ENCODE measurements at regions not wholly inside any gene's neighbourhood (a gene's known extent, or its start where the extent isn't known, plus 50 kb on each side); places are given as distances from the start of the nearest gene placed in this dataset.

DNA sequence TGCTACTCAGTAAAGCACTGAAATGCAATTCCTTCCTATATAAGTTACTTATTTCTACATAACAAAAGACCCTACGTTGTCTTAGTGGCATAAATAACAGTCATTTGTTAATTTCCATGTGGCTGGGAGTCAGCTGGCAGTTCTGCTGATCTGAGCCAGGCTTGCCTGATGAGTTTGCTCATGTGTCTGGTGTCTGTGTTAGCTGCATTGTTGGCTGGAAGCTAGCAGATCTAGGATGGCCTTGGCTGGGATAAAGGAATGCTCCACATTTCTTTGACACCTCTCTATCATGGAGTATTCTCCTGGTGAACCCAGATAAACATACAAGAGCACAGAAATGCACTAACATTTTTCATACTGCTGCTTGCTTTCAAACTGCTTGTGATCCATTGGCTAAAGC is 264.4 kb upstream of the MON1B start:
- H3K36me3 Mint-ChIP-seq = no peaks in the 10 kb centered on the region
- H3K27ac Mint-ChIP-seq = no peak overlapping the region
- no peak for DNase-seq
- H3K4me3 Mint-ChIP-seq = no peak overlapping the region
- ATAC-seq (ENCODE audit: low read depth) = no peak
- no peaks in the 10 kb centered on the region for H3K4me1 Mint-ChIP-seq
- H3K9me3 Mint-ChIP-seq = peaks cover 3% of the 10 kb centered on the region
- POLR2A ChIA-PET = no interaction called here
- no peaks in the 10 kb centered on the region for H3K27me3 Mint-ChIP-seq

DNA sequence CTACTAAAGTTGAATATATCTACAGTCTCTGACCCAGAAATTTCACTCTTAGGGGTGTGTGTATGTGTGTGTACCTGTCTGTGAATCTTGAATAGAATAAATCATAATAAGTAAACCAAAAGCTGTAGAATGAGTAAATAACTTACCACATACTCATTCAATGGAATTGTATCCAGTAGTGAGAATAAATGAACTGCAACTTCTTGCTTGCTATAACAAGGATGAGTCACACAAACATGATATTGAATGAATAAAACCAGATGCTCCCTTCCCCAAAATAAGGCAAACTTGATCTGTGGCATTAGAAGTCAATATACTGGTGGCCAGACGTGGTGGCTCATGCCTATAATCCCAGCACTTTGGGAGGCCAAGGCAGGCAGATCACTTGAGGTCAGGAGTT is 259.8 kb upstream of the MON1B start:
- Mint-ChIP-seq H3K4me3 (no peak overlapping the region), H3K4me1 (no peaks in the 10 kb centered on the region), H3K27me3 (no peaks in the 10 kb centered on the region), H3K36me3 (no peaks in the 10 kb centered on the region), H3K27ac (no peak overlapping the region), H3K9me3 (peaks cover 1% of the 10 kb centered on the region)
- DNase-seq (no peak), ATAC-seq (ENCODE audit: low read depth) (no peak)
- POLR2A ChIA-PET = no interaction called here

DNA sequence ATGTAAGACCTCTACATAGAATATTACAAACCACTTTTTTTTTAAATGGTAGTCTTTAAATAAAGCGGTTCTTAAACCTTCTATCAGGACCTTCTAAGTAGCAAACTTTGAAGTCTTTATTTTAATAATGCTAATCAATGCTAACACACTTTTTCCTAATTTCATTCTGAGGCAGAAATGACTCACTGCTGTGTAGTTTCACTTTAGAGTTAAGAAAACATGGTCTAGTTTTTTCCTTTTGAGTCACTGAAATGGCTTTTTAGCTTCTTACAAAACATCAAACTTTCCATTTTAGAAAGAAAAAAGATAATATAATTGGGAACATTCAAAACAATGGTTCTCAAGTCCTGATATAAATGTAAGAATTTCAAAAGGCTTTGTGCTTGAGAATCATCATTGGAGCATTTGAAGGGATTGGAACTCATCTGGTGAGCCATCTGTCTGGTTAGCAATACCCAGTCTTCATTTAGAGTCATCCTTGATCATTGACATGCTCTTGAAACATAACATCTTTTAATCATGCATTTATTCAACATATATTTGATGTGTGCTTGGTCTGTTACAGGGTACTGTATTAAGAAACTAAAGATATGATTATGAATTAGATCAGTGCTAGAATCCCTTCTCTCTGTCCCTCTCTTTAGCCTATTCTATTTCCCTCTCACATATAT is 258.3 kb upstream of the MON1B start:
- no peak for ATAC-seq (ENCODE audit: low read depth)
- H3K4me1 Mint-ChIP-seq = no peaks in the 10 kb centered on the region
- H3K27me3 Mint-ChIP-seq = no peaks in the 10 kb centered on the region
- no peak overlapping the region for H3K27ac Mint-ChIP-seq
- DNase-seq = no peak
- H3K4me3 Mint-ChIP-seq = no peak overlapping the region
- H3K9me3 Mint-ChIP-seq = peaks cover 3% of the 10 kb centered on the region
- no peaks in the 10 kb centered on the region for H3K36me3 Mint-ChIP-seq
- POLR2A ChIA-PET = no interaction called here

DNA sequence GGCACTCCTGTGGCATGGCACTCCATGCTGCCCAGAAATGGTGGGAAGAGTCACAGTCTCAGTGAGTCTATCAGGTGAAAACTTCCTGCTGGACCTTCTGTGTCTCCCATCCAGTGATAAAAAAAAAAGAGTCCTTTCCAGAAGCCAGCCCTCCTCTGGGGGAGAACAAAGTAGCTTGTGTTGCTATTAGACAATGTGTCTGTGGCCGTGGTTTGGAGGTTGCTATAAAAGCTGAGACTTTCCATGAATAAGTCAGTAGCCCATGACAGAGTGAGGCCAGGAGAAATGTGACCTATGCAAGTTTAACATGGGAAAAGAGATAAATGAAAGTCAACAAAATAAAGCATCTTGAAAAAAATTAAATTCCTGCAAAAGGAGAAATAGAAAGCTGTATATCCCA is 250.7 kb upstream of the MON1B start:
- DNase-seq (no peak), ATAC-seq (ENCODE audit: low read depth) (no peak)
- Mint-ChIP-seq H3K27ac (no peak overlapping the region), H3K9me3 (peaks cover 5% of the 10 kb centered on the region), H3K27me3 (no peaks in the 10 kb centered on the region), H3K4me1 (no peaks in the 10 kb centered on the region), H3K4me3 (no peak overlapping the region), H3K36me3 (no peaks in the 10 kb centered on the region)
- POLR2A ChIA-PET = no interaction called here

DNA sequence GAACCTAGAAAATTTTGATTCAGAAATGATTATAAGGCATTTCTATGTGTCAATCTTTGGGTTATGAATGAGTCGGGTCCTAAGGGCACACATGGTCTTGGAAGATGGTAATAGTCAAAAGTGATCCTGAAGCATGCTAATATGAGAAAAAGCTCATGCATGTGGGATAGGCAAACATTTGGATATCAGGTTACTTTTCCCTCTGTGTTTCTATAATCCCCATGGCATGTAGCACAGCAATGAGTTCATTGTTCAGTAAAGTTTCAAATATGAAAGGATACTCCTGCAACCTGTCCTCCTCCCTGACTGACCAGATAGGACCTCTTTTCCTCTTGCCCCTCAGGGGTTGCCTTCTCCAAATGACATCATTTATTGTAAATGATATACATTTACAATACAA is 249.9 kb upstream of the MON1B start:
- no peaks in the 10 kb centered on the region for H3K4me1 Mint-ChIP-seq
- no peaks in the 10 kb centered on the region for H3K27me3 Mint-ChIP-seq
- DNase-seq (no peak), ATAC-seq (ENCODE audit: low read depth) (no peak)
- no peak overlapping the region for H3K4me3 Mint-ChIP-seq
- H3K9me3 Mint-ChIP-seq = peaks cover 5% of the 10 kb centered on the region
- H3K27ac Mint-ChIP-seq = no peak overlapping the region
- no peaks in the 10 kb centered on the region for H3K36me3 Mint-ChIP-seq
- POLR2A ChIA-PET = no interaction called here

DNA sequence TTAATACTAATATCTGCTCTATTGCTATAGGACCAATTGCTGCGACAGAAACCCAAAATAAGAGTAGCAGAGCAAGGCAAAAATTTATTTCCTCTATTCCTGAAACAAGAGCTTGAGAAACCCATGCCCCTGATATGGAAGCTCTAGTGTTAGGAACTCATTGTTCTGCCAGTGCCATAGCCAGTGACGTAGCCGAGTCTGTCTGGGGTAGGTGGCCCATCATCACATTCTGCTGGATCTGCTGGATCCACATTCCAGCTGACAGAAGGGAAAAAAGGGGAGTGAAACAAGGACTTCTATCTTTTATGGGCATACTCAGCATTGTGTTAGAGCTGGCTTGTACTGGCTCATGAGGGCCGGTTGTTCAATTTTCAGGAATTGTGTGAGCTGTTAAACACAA is 248.9 kb upstream of the MON1B start:
- POLR2A ChIA-PET = no interaction called here
- Mint-ChIP-seq H3K36me3 (no peaks in the 10 kb centered on the region), H3K27me3 (no peaks in the 10 kb centered on the region), H3K4me1 (no peaks in the 10 kb centered on the region), H3K9me3 (peaks cover 3% of the 10 kb centered on the region), H3K27ac (no peak overlapping the region), H3K4me3 (no peak overlapping the region)
- ATAC-seq (ENCODE audit: low read depth) = no peak
- DNase-seq = no peak

DNA sequence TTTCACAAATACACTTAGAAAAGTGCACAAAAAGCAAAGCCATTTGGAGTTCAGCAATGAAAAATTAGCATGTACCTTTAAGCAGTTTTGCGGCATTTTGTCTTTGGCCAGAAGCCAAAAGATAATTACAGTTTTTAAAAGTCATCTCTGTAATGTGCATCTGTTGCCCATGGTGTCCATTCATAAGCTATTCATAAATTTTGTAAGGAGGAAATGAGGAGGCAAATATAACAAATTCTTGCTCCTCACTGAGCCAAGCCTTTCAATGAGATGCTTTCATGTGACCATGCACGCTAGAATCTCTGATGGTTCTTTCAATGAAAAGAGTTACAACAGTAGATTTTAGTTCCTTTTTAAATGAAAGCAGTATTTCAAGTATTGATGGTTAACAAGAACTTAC is 247.1 kb upstream of the MON1B start:
- Mint-ChIP-seq H3K4me1 (no peaks in the 10 kb centered on the region), H3K27ac (no peak overlapping the region), H3K9me3 (peaks cover 5% of the 10 kb centered on the region), H3K4me3 (no peak overlapping the region), H3K27me3 (no peaks in the 10 kb centered on the region), H3K36me3 (no peaks in the 10 kb centered on the region)
- POLR2A ChIA-PET = no interaction called here
- ATAC-seq (ENCODE audit: low read depth) (no peak), DNase-seq (no peak)

DNA sequence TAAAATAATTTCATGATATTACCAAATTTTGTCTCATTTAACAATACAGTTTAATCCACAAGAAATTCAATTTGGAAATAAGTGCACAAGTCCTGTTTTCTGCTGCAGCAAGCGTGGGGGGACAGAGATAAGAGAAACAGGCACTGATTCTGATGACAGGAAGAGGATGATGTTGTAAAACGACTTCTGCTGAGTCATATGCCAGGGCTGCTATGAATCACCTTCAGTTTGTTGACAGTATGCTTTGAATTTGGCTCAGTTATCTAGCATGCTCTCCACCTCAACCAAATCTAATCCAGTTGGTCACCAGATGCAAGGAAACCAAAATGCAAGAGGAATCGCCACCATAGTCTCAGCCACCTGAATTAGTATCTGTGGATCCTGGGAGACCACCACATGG is 244.1 kb upstream of the MON1B start:
- Mint-ChIP-seq H3K9me3 (peaks cover 5% of the 10 kb centered on the region), H3K36me3 (no peaks in the 10 kb centered on the region), H3K4me3 (no peak overlapping the region), H3K27me3 (no peaks in the 10 kb centered on the region), H3K27ac (no peak overlapping the region), H3K4me1 (no peaks in the 10 kb centered on the region)
- DNase-seq = no peak
- no peak for ATAC-seq (ENCODE audit: low read depth)
- POLR2A ChIA-PET = no interaction called here

DNA sequence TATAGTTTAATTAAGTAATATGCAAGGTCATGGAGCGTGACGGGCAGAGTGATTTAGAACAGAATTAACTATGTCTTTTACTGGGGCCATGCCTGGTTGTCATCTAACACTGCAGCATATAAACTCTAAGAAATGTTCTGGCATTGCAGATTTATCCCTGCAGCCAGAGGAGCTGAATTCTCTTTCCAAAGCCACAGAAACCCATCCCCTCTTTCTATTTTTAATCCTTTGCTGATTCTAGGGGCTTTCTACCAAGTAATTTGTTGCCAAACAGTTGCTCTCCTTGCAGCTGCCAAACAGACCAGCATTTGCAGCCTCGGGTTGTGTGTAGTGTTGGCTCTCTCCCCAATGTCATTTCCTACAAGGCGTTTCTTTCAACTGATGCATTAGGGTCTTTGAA is 243.2 kb upstream of the MON1B start:
- Mint-ChIP-seq H3K4me1 (no peaks in the 10 kb centered on the region), H3K36me3 (no peaks in the 10 kb centered on the region), H3K9me3 (peaks cover 5% of the 10 kb centered on the region), H3K27ac (no peak overlapping the region), H3K27me3 (no peaks in the 10 kb centered on the region), H3K4me3 (no peak overlapping the region)
- DNase-seq (no peak), ATAC-seq (ENCODE audit: low read depth) (no peak)
- POLR2A ChIA-PET = no interaction called here

DNA sequence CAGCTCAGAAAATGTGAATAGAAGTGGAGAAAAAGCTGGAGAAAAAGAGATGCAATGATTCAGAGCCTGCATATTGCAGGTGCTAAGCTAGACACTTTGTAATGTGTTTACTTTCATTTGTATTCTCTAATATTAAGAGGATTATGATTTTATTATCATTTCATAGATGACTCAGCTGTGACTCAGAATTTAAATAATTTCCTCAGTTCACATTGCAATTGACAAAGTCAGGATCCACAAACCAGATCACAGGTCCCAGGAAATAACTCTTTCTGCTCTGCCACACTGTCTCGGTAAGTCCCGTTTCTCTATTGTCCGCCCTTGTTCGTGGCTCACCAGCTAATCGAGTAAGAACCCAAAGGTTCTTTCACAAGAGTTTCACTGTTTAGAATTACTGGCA is 235.4 kb upstream of the MON1B start:
- H3K27ac Mint-ChIP-seq = no peak overlapping the region

DNA sequence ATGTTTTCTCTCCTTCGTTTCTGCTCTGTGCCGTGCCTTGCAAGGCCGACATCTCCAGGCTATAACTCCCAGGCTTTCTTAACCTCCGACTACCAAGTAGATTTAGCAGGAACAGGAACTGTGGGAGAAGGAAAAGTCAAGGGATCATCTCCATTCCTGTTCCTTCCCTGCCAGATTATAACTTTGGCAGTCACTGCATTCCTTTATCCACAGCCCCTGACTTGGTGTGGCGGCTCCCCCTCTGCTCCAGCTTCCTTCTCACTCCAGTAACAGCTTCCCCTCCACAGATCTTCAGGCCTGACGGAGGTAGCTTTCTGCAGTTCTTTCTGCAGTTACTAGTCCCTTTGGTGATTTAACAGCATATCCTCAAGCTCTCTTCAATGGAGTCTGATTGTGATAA is 234.6 kb upstream of the MON1B start:
- H3K9me3 Mint-ChIP-seq = peaks cover 2% of the 10 kb centered on the region
- no peaks in the 10 kb centered on the region for H3K36me3 Mint-ChIP-seq
- POLR2A ChIA-PET = no interaction called here
- no peak overlapping the region for H3K27ac Mint-ChIP-seq
- no peak for ATAC-seq (ENCODE audit: low read depth)
- no peaks in the 10 kb centered on the region for H3K4me1 Mint-ChIP-seq
- no peak for DNase-seq
- H3K27me3 Mint-ChIP-seq = no peaks in the 10 kb centered on the region
- no peak overlapping the region for H3K4me3 Mint-ChIP-seq

More for the DNA sequence above, 235.4 kb upstream of the MON1B start:
- no peak overlapping the region for H3K4me3 Mint-ChIP-seq
- H3K27me3 Mint-ChIP-seq = no peaks in the 10 kb centered on the region
- H3K4me1 Mint-ChIP-seq = no peaks in the 10 kb centered on the region
- POLR2A ChIA-PET = no interaction called here
- peaks cover 2% of the 10 kb centered on the region for H3K9me3 Mint-ChIP-seq
- DNase-seq (no peak), ATAC-seq (ENCODE audit: low read depth) (no peak)
- no peaks in the 10 kb centered on the region for H3K36me3 Mint-ChIP-seq

DNA sequence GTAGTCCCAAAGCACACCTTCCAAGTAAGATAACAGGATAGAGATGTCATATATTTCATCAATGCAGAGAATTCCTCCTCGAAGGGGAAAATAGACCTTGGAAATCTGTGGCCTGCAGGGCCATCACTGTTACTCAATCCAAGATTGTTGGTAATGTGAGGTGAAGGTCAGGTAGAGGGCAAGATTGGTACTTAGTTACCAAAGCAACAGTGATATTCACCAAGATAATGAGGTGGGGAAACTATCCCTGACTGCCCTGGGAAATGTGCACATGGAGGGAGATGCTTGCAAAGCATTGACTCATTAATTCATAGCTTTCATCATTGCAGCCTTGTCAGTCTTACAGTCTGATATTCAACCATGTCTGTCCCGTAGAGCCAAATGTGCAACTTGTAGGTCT is 234.1 kb upstream of the MON1B start:
- POLR2A ChIA-PET = no interaction called here
- H3K4me3 Mint-ChIP-seq = no peak overlapping the region
- H3K27me3 Mint-ChIP-seq = no peaks in the 10 kb centered on the region
- ATAC-seq (ENCODE audit: low read depth) = no peak
- H3K36me3 Mint-ChIP-seq = no peaks in the 10 kb centered on the region
- peaks cover 2% of the 10 kb centered on the region for H3K9me3 Mint-ChIP-seq
- no peak for DNase-seq
- H3K27ac Mint-ChIP-seq = no peak overlapping the region
- no peaks in the 10 kb centered on the region for H3K4me1 Mint-ChIP-seq

DNA sequence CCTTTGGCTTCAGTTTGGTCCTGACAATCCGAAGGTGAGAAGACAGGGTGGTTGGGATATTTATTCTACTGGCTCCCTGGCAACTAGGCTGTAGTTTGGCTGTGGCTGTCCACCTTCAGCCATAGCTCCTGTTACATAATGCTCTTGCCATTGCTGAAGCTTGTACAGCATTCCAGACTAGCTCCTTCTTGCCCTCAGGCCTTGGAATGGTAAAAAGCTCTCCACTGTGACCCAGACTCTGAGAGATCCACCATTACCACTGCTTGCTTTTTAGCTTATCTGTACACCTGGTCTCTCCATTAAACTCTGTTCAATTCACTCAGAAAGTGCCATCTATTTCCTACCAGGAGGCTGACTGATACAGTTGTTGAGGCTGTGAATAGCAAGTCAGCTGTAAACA is 231.8 kb upstream of the MON1B start:
- ATAC-seq (ENCODE audit: low read depth) = no peak
- no peak overlapping the region for H3K4me3 Mint-ChIP-seq
- no peaks in the 10 kb centered on the region for H3K27me3 Mint-ChIP-seq
- no peaks in the 10 kb centered on the region for H3K4me1 Mint-ChIP-seq
- H3K27ac Mint-ChIP-seq = no peak overlapping the region
- H3K36me3 Mint-ChIP-seq = no peaks in the 10 kb centered on the region
- peaks cover 5% of the 10 kb centered on the region for H3K9me3 Mint-ChIP-seq
- POLR2A ChIA-PET = no interaction called here
- DNase-seq = no peak

DNA sequence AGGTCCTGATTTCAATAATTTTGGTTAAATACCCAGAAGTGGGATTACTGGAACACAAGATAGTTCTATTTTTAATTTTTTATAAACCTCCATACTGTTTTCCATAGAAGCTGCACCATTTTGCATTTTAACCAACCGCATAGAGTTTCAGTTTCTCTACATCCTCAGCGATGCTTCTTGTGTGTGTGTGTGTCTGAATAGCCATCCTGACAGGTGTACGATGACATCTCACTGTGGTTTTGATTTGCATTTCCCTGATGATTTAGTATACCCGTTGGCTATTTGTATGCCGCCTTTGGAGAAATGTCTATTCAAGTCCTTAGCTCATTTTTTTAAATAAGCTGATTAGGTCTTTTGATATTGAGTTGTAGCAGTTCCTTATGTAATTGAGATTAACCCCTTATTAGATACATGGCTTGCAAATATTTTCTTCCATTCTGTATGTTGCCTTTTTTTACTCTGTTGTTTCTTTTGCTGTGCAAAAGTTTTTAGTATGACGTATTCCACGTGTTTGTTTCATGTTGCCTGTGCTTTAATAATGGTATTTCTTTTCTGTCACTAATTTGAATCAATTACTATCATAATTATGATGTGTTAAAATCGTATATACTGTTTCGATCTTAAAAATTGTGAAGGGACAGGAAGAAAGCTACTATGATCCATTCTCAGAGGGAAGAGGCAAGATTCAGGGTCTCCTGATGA is 227.2 kb upstream of the MON1B start:
- no peaks in the 10 kb centered on the region for H3K36me3 Mint-ChIP-seq
- H3K27ac Mint-ChIP-seq = no peak overlapping the region
- peaks cover 5% of the 10 kb centered on the region for H3K9me3 Mint-ChIP-seq
- POLR2A ChIA-PET = no interaction called here
- H3K27me3 Mint-ChIP-seq = no peaks in the 10 kb centered on the region
- H3K4me1 Mint-ChIP-seq = no peaks in the 10 kb centered on the region
- no peak overlapping the region for H3K4me3 Mint-ChIP-seq
- DNase-seq = no peak
- ATAC-seq (ENCODE audit: low read depth) = no peak
